Neuronal stem cell (in vitro differentiated cells): ENCODE measurements at regions not wholly inside any gene's neighbourhood (a gene's known extent, or its start where the extent isn't known, plus 50 kb on each side); places are given as distances from the start of the nearest gene placed in this dataset.

ENCODE experiments used
- DNase-seq: peaks from one replicate; pipeline ENCODE4 v3.0.0-alpha.2; 2013; ENCODE audit warnings: low spot score
- H2AFZ ChIP-seq: one replicate; pipeline ENCODE4 v1.6.1; 2013; ENCODE audit warnings: mild to moderate bottlenecking, low read length, inconsistent platforms
- H2AK5ac ChIP-seq: 2 replicates; pipeline ENCODE4 v1.6.1; 2013; ENCODE audit warnings: low read depth, mild to moderate bottlenecking, inconsistent platforms, low read length, moderate library complexity, mixed read lengths
- H2BK120ac ChIP-seq: 2 replicates; pipeline ENCODE4 v1.6.1; 2013; ENCODE audit warnings: low read depth, mild to moderate bottlenecking, inconsistent platforms, low read length, moderate library complexity, mixed read lengths
- H2BK12ac ChIP-seq: one replicate; pipeline ENCODE4 v1.6.1; 2013; ENCODE audit warnings: low read length, inconsistent platforms
- H2BK15ac ChIP-seq: 2 replicates; pipeline ENCODE4 v1.6.1; 2013; ENCODE audit warnings: mild to moderate bottlenecking, low read length, inconsistent platforms, mixed read lengths
- H2BK5ac ChIP-seq: one replicate; pipeline ENCODE4 v1.6.1; 2013; ENCODE audit warnings: inconsistent platforms, mild to moderate bottlenecking, low read length, moderate library complexity
- H3K14ac ChIP-seq: one replicate; pipeline ENCODE4 v1.6.1; 2013; ENCODE audit warnings: low read length, inconsistent platforms
- H3K18ac ChIP-seq: 2 replicates; pipeline ENCODE4 v1.6.1; 2013; ENCODE audit warnings: low read length, inconsistent platforms
- H3K23ac ChIP-seq: 2 replicates; pipeline ENCODE4 v1.6.1; 2013; ENCODE audit warnings: low read depth, mild to moderate bottlenecking, mixed read lengths, low read length, inconsistent platforms; ENCODE audit not compliant: poor library complexity
- H3K27ac ChIP-seq: replicated peaks from 3 replicates; pipeline ENCODE4 v1.5.1; 2013; ENCODE audit warnings: low read length, inconsistent platforms
- H3K27me3 ChIP-seq, 3 experiments: 2 replicates each; pipeline ENCODE4 v1.6.1; 2013; ENCODE audit warnings: low read length in 3 of 3, mild to moderate bottlenecking in 2 of 3, inconsistent platforms in 1 of 3, low read depth in 1 of 3, mixed read lengths in 1 of 3, moderate library complexity in 1 of 3; ENCODE audit not compliant: control insufficient read depth in 3 of 3, insufficient read depth in 3 of 3
- H3K36me3 ChIP-seq, 2 donors: replicated peaks in 1 of 2; 2 replicates each; pipeline ENCODE4 v1.6.1; 2013; ENCODE audit warnings: low read length in 2 of 2; ENCODE audit not compliant: control insufficient read depth in 2 of 2, insufficient read depth in 2 of 2
- H3K4ac ChIP-seq: 2 replicates; pipeline ENCODE4 v1.6.1; 2013; ENCODE audit warnings: inconsistent platforms, mild to moderate bottlenecking, low read length, moderate library complexity
- H3K4me1 ChIP-seq, 2 donors: 1 replicate in 1 of 2; 2 replicates in 1 of 2; pipeline ENCODE4 v1.6.1; 2013; ENCODE audit warnings: low read length in 2 of 2, low read depth in 1 of 2; ENCODE audit not compliant: control insufficient read depth in 2 of 2, insufficient read depth in 1 of 2
- H3K4me2 ChIP-seq: one replicate; pipeline ENCODE4 v1.6.1; 2013; ENCODE audit warnings: mild to moderate bottlenecking, low read length, inconsistent platforms; ENCODE audit not compliant: insufficient read depth, poor library complexity, severe bottlenecking
- H3K4me3 ChIP-seq, 2 donors: 2 replicates each; pipeline ENCODE4 v1.5.1; 2013; ENCODE audit warnings: low read length in 2 of 2, mild to moderate bottlenecking in 2 of 2, inconsistent platforms in 1 of 2, moderate library complexity in 1 of 2
- H3K79me1 ChIP-seq: one replicate; pipeline ENCODE4 v1.6.1; 2013; ENCODE audit warnings: low read depth, mild to moderate bottlenecking, inconsistent platforms, low read length, moderate library complexity
- H3K9ac ChIP-seq: one replicate; pipeline ENCODE4 v1.6.1; 2013; ENCODE audit warnings: mild to moderate bottlenecking, low read depth, low read length, inconsistent platforms; ENCODE audit not compliant: poor library complexity
- H3K9me3 ChIP-seq, 2 donors: replicated peaks in 1 of 2; 2 replicates each; pipeline versions ENCODE3 to v1.6.1; 2013; ENCODE audit warnings: low read length in 2 of 2, mild to moderate bottlenecking in 2 of 2, inconsistent platforms in 1 of 2, low read depth in 1 of 2, mixed read lengths in 1 of 2, moderate library complexity in 1 of 2; ENCODE audit not compliant: control insufficient read depth in 2 of 2, insufficient read depth in 1 of 2
- H4K8ac ChIP-seq: one replicate; pipeline ENCODE4 v1.6.1; 2013; ENCODE audit warnings: low read depth, mild to moderate bottlenecking, inconsistent platforms, low read length, moderate library complexity
- H4K91ac ChIP-seq: one replicate; pipeline ENCODE4 v1.6.1; 2013; ENCODE audit warnings: low read length, low read depth, mild to moderate bottlenecking, inconsistent platforms; ENCODE audit not compliant: poor library complexity
- WGBS, 2 donors: extraction: QIAGEN DNeasy Blood & Tissue Kit; methylation state at CpG; one replicate each; pipeline ENCODE4 v1.1.7; 2013; ENCODE audit warnings: missing lambda C conversion rate in 2 of 2, mixed read lengths in 1 of 2; ENCODE audit not compliant: insufficient read length in 2 of 2, insufficient replicate concordance in 1 of 2; ENCODE audit errors: extremely low coverage in 2 of 2; 5-methylcytosine and 5-hydroxymethylcytosine counted together

DNA sequence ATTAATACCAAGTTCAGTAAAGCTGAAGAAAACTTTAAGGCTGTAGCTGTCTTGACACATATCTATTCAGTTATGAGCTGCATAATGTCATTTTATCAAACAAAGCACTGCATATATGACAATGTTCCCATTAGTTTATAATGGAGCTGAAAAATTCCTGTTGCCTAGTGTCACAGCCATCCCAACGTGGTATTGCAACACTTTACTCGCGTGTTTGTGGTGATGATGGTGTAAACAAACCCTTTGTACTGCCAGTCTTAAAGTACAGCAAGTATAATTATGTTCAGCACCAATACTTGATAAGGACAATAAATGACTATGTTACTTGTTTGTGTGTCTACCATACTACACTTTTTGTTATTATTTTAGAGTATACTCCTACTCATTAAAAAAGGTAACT, 1415.6 kb upstream of the PCDH7 start:
- DNase-seq: no peak
- Histone ChIP-seq H2AFZ (no peak overlapping the region), H3K36me3 (no peaks in the 10 kb centered on the region), H3K4me2 (no peak overlapping the region), H4K8ac (no peak overlapping the region), H3K9me3 (no peaks in the 10 kb centered on the region), H3K14ac (no peak overlapping the region), H3K27ac (no peak overlapping the region), H2AK5ac (no peak overlapping the region), H2BK15ac (no peak overlapping the region), H2BK5ac (no peak overlapping the region), H3K27me3 (no peaks in the 10 kb centered on the region), H2BK120ac (no peak overlapping the region), H3K18ac (no peak overlapping the region), H3K4me1 (no peaks in the 10 kb centered on the region), H2BK12ac (no peak overlapping the region), H3K79me1 (no peaks in the 10 kb centered on the region), H3K4me3 (no peak overlapping the region), H3K9ac (no peak overlapping the region), H3K4ac (no peak overlapping the region), H4K91ac (no peak overlapping the region), H3K23ac (no peak overlapping the region)
- no CpG with 5 or more reads among the region's 3 CpGs for WGBS, 2 donors

GRCh38 chr4:29307256-29307655, 1412.9 kb upstream of the PCDH7 start:
- H2AK5ac ChIP-seq: no peak overlapping the region
- H2BK12ac ChIP-seq: no peak overlapping the region
- H3K18ac ChIP-seq: no peak overlapping the region
- no peak overlapping the region for H4K91ac ChIP-seq
- H2BK15ac ChIP-seq: no peak overlapping the region
- no peak overlapping the region for H2AFZ ChIP-seq
- H3K27me3 ChIP-seq: no peaks in the 10 kb centered on the region
- H3K14ac ChIP-seq: no peak overlapping the region
- H3K4me1 ChIP-seq: no peaks in the 10 kb centered on the region
- H4K8ac ChIP-seq: no peak overlapping the region
- no peak overlapping the region for H3K27ac ChIP-seq
- H3K9me3 ChIP-seq: no peaks in the 10 kb centered on the region
- H2BK5ac ChIP-seq: no peak overlapping the region
- H3K23ac ChIP-seq: no peak overlapping the region
- H3K79me1 ChIP-seq: no peaks in the 10 kb centered on the region
- no peaks in the 10 kb centered on the region for H3K36me3 ChIP-seq
- no peak overlapping the region for H3K4me2 ChIP-seq
- no peak overlapping the region for H2BK120ac ChIP-seq
- H3K9ac ChIP-seq: no peak overlapping the region
- no peak overlapping the region for H3K4ac ChIP-seq
- no peak overlapping the region for H3K4me3 ChIP-seq
- no peak for DNase-seq

DNA sequence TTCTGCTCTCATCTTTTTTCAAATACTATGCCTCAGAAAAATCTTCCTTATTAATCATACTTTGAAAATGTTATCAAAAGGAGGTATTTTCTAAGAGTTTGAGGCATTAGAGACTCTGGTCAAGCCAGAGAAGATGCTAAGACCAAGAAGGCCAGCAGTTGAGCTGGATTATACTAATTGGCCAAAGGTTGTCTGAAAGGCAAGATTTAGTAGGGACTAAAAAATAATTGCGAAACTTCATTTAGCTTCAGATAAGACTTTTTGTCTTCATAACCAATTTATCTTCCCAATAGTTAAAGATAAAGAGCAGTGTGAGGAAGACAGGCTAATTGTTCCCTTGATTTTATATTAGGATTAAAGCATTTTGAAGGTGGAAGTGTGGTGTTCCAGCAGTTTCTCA, 1412.4 kb upstream of the PCDH7 start:
- Histone ChIP-seq H3K4me1 (no peaks in the 10 kb centered on the region), H3K4ac (no peak overlapping the region), H3K4me3 (no peak overlapping the region), H2BK15ac (no peak overlapping the region), H4K91ac (no peak overlapping the region), H3K23ac (no peak overlapping the region), H2BK12ac (no peak overlapping the region), H3K18ac (no peak overlapping the region), H3K14ac (no peak overlapping the region), H3K27me3 (no peaks in the 10 kb centered on the region), H2BK120ac (no peak overlapping the region), H3K9ac (no peak overlapping the region), H3K36me3 (no peaks in the 10 kb centered on the region), H3K27ac (no peak overlapping the region), H4K8ac (no peak overlapping the region), H3K79me1 (no peaks in the 10 kb centered on the region), H2AFZ (no peak overlapping the region), H2AK5ac (no peak overlapping the region), H3K4me2 (no peak overlapping the region), H2BK5ac (no peak overlapping the region), H3K9me3 (no peaks in the 10 kb centered on the region)
- no peak for DNase-seq
- WGBS, 2 donors: no CpG with 5 or more reads among the region's 1 CpG

GRCh38 chr4:29309050-29309449, 1411.1 kb upstream of the PCDH7 start:
- H2AFZ ChIP-seq: no peak overlapping the region
- no peaks in the 10 kb centered on the region for H3K4me1 ChIP-seq
- no peak overlapping the region for H2AK5ac ChIP-seq
- no peak overlapping the region for H4K8ac ChIP-seq
- H4K91ac ChIP-seq: no peak overlapping the region
- no peak overlapping the region for H3K9ac ChIP-seq
- no peak overlapping the region for H3K18ac ChIP-seq
- no peak overlapping the region for H3K14ac ChIP-seq
- H2BK12ac ChIP-seq: no peak overlapping the region
- no peak overlapping the region for H2BK5ac ChIP-seq
- no peaks in the 10 kb centered on the region for H3K36me3 ChIP-seq
- no peak overlapping the region for H3K27ac ChIP-seq
- H3K4me2 ChIP-seq: no peak overlapping the region
- no peaks in the 10 kb centered on the region for H3K27me3 ChIP-seq
- H3K4ac ChIP-seq: no peak overlapping the region
- H3K79me1 ChIP-seq: no peaks in the 10 kb centered on the region
- no peak overlapping the region for H2BK120ac ChIP-seq
- no peak overlapping the region for H3K4me3 ChIP-seq
- H2BK15ac ChIP-seq: no peak overlapping the region
- WGBS, 2 donors: no CpG with 5 or more reads among the region's 3 CpGs
- no peak overlapping the region for H3K23ac ChIP-seq
- H3K9me3 ChIP-seq: no peaks in the 10 kb centered on the region
- no peak for DNase-seq
